ENCODE measurements at regions not wholly inside any gene's neighbourhood (a gene's known extent, or its start where the extent isn't known, plus 50 kb on each side); places are given as distances from the start of the nearest gene placed in this dataset.

- H3F3A ChIP-seq (ENCODE audit: insufficient read depth, low read length): no peaks in the 10 kb centered on the region
- no peaks in the 10 kb centered on the region for H3K4me1 ChIP-seq (ENCODE audit: insufficient read depth, low read length, severe bottlenecking)
- H3K4me3 ChIP-seq (ENCODE audit: low read depth, low read length, poor library complexity, severe bottlenecking): no peak overlapping the region
- H4K20me1 ChIP-seq (ENCODE audit: insufficient read depth, low read length): no peaks in the 10 kb centered on the region
- H3K27ac ChIP-seq (ENCODE audit: low read depth, low read length, poor library complexity, severe bottlenecking): no peak overlapping the region
- H3K9me2 ChIP-seq (ENCODE audit: low read depth, low read length): no peaks in the 10 kb centered on the region
- TF ChIP-seq CTCF (IDR thresholded peaks at IDR 0.05; ENCODE audit: low read length) (no peak), EZH2 (IDR thresholded peaks at IDR 0.05; ENCODE audit: borderline replicate concordance, low read length) (no peak)
- H3K9me3 ChIP-seq (ENCODE audit: low read length): no peaks in the 10 kb centered on the region
- no peaks in the 10 kb centered on the region; the same call in 1 of the 2 replicates for H3K27me3 ChIP-seq (ENCODE audit: insufficient read depth, low read length)
- H3K36me3 ChIP-seq (ENCODE audit: insufficient read depth, low read length): no peaks in the 10 kb centered on the region
- H3K4me2 ChIP-seq (ENCODE audit: low read length): no peak overlapping the region
- no peaks in the 10 kb centered on the region for H3K79me2 ChIP-seq (ENCODE audit: insufficient read depth, low read length)
- H2AFZ ChIP-seq (ENCODE audit: low read length): no peak overlapping the region
- no peak overlapping the region for H3K9ac ChIP-seq (ENCODE audit: low read length)
Observed at GRCh38 chr1:214108097-214108446, 120.3 kb downstream of the PROX1 start.

- Histone ChIP-seq H3K9ac (ENCODE audit: low read length) (no peak overlapping the region), H4K20me1 (ENCODE audit: insufficient read depth, low read length) (no peaks in the 10 kb centered on the region), H3F3A (ENCODE audit: insufficient read depth, low read length) (no peaks in the 10 kb centered on the region), H3K9me2 (ENCODE audit: low read depth, low read length) (no peaks in the 10 kb centered on the region), H3K79me2 (ENCODE audit: insufficient read depth, low read length) (no peaks in the 10 kb centered on the region), H3K27me3 (ENCODE audit: insufficient read depth, low read length) (peaks cover 3% of the 10 kb centered on the region; the same call in 1 of the 2 replicates), H3K4me1 (ENCODE audit: insufficient read depth, low read length, severe bottlenecking) (no peaks in the 10 kb centered on the region), H3K27ac (ENCODE audit: low read depth, low read length, poor library complexity, severe bottlenecking) (no peak overlapping the region), H3K9me3 (ENCODE audit: low read length) (no peaks in the 10 kb centered on the region), H3K4me2 (ENCODE audit: low read length) (no peak overlapping the region), H2AFZ (ENCODE audit: low read length) (no peak overlapping the region), H3K36me3 (ENCODE audit: insufficient read depth, low read length) (no peaks in the 10 kb centered on the region), H3K4me3 (ENCODE audit: low read depth, low read length, poor library complexity, severe bottlenecking) (no peak overlapping the region)
- no peak for TF ChIP-seq EZH2 (IDR thresholded peaks at IDR 0.05; ENCODE audit: borderline replicate concordance, low read length)
- no peak for TF ChIP-seq CTCF (IDR thresholded peaks at IDR 0.05; ENCODE audit: low read length)
Observed at GRCh38 chr1:214111796-214112195, 124.0 kb downstream of the PROX1 start.

- H3K36me3 ChIP-seq (ENCODE audit: insufficient read depth, low read length): no peaks in the 10 kb centered on the region
- no peak overlapping the region for H3K9ac ChIP-seq (ENCODE audit: low read length)
Observed at GRCh38 chr1:214116258-214116657, 128.5 kb downstream of the PROX1 start.

More at GRCh38 chr1:214116258-214116657, 128.5 kb downstream of the PROX1 start:
- TF ChIP-seq EZH2 (IDR thresholded peaks at IDR 0.05; ENCODE audit: borderline replicate concordance, low read length) (no peak), CTCF (IDR thresholded peaks at IDR 0.05; ENCODE audit: low read length) (no peak)
- no peak overlapping the region for H3K4me2 ChIP-seq (ENCODE audit: low read length)
- no peaks in the 10 kb centered on the region for H4K20me1 ChIP-seq (ENCODE audit: insufficient read depth, low read length)
- H2AFZ ChIP-seq (ENCODE audit: low read length): no peak overlapping the region
- H3K79me2 ChIP-seq (ENCODE audit: insufficient read depth, low read length): no peaks in the 10 kb centered on the region
- H3F3A ChIP-seq (ENCODE audit: insufficient read depth, low read length): no peaks in the 10 kb centered on the region
- H3K4me1 ChIP-seq (ENCODE audit: insufficient read depth, low read length, severe bottlenecking): no peaks in the 10 kb centered on the region
- H3K27me3 ChIP-seq (ENCODE audit: insufficient read depth, low read length): peaks cover 3% of the 10 kb centered on the region; the same call in 1 of the 2 replicates
- H3K27ac ChIP-seq (ENCODE audit: low read depth, low read length, poor library complexity, severe bottlenecking): no peak overlapping the region
- no peak overlapping the region for H3K4me3 ChIP-seq (ENCODE audit: low read depth, low read length, poor library complexity, severe bottlenecking)
- no peaks in the 10 kb centered on the region; the same call in 1 of the 2 replicates for H3K9me3 ChIP-seq (ENCODE audit: low read length)
- no peaks in the 10 kb centered on the region for H3K9me2 ChIP-seq (ENCODE audit: low read depth, low read length)

Data from OCI-LY1 (cell line).